Panc1 (cell line): ENCODE measurements at regions not wholly inside any gene's neighbourhood (a gene's known extent, or its start where the extent isn't known, plus 50 kb on each side); places are given as distances from the start of the nearest gene placed in this dataset.

Experiments used
- CTCF ChIP-seq: fragments of 450-650 bp; IDR thresholded peaks from 2 replicates; pipeline ENCODE4 v1.5.1; 2017; ENCODE audit warnings: mild to moderate bottlenecking
- POLR2AphosphoS5 ChIP-seq: IDR thresholded peaks from 2 replicates; pipeline ENCODE4 v1.6.1; 2012; ENCODE audit warnings: mild to moderate bottlenecking, low read depth, low read length, moderate library complexity
- SIN3A ChIP-seq: IDR thresholded peaks from 2 replicates; pipeline ENCODE4 v1.6.1; 2012; ENCODE audit warnings: low read depth, mild to moderate bottlenecking, low read length, moderate library complexity, borderline replicate concordance; ENCODE audit not compliant: insufficient read depth

GRCh38 chr12:93016752-93017350, 87.8 kb upstream of the EEA1 start:
- TF ChIP-seq CTCF (no peak), SIN3A (no peak), POLR2AphosphoS5 (no peak)
